ENCODE measurements at regions not wholly inside any gene's neighbourhood (a gene's known extent, or its start where the extent isn't known, plus 50 kb on each side); places are given as distances from the start of the nearest gene placed in this dataset.

DNA sequence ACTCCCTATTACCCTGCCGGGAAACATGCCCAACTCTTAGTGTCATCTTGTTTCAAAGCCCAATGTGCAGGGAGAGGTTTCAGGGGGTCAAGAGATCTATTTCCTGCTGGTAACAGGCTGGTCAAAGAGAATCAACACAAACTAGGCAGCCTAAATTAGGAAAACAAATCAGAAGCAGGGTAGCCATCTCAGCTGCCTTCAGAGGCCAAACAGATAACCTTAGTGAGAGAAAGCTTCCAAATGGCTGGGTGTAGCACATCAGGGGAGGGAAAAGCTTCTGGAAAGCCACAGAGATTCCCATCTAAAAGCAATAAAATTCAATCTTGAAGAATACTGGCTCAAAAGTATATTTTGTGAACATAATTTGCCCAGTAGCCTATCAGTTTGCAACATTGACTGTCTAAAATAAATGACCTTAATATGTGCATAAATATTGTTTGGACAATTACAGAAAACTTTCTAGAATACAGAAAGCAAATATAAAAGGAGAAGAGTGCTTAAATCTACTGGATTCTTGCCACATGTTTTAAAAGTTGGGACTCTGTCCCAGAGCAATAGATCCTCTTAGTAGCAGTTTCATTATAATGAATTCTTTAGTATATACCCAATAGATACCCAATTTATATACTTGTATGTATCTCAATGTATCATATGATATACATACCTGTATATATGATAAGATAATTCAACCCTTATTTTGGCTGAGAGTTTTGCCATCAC, 371.9 kb upstream of the RARB start:
- DNase-seq: no peak

DNA sequence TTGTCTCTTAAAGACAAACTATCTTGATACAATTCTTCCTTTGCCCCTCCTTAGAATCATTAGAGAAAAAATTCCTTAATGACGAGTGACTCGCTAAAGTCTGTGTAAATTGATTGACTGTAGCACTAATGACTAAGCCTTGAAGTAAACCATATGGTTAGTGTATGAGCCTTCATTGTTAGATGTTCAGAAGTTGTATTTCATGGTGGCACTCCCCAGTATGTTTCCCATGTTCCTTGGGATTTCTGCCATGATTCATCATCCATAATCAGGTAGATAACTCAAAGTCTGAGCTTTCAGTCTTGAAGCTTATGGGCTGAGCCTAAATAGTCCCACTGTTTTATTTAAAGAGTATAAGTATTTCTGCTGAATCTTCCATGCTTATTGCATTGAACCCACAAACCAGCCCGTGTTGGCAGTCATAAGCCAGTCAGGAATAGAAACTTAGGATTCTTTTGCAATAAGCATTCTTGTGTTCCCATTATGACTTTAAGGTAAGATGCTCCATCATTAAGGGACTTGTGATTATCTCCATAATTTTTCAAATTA, 371.2 kb upstream of the RARB start:
- DNase-seq: no peak

DNA sequence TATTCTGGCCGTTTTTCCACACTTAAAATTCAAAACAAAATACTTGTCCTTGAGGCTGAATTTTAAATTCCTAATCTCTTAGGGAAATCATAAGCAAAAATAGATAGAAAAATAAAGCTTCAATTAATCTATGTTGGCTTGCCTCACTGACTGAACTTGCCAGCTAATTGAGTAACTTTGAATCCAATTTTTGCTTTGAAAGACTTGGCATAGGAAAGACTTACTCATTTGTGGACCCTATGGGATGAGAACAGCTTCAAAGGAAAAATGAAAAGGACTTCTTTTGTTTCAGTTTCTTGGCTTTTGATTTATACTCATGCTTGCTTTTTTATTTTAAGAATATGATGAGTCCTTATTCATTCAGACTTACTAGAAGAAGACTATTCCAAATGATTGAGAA, 370.7 kb upstream of the RARB start:
- no peak for DNase-seq

DNA sequence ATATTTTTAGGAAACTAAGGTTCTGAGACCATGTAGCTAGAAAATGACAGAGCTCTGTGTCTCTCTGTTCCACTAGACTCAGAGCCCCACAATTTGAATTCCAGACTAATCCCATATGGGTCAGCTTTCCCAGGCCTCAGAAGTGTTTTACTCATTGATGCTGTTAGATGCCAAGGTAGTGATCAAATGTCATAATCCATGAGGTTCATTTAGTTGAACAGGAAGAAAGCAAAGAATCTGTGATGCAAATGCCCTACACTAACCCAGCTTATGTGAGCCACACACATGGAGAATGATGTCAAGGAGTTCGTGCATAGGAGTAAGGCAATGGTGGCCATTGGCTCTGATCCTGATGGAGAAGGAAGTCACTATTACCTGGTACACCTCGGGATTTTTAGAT, 363.4 kb upstream of the RARB start:
- no peak for DNase-seq

DNA sequence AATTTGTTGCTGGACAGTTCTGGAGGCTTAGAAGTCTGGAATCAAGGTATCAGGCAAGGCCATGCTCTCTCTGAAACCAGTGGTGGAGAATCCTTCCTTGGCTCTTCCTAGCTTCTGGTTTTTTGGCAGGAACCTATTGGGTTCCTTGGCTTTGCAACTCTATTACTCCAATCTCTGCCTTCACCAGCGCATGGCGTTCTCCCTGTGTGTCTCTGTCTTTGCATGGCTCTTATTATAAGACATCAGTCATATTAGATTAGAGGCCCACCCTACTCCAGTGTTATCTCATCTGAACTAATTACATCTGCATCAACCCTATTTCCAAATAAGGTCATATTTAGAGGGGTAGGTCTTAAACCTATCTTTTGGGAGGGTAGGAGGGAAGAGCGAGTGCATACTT, 358.1 kb upstream of the RARB start:
- DNase-seq: no peak

DNA sequence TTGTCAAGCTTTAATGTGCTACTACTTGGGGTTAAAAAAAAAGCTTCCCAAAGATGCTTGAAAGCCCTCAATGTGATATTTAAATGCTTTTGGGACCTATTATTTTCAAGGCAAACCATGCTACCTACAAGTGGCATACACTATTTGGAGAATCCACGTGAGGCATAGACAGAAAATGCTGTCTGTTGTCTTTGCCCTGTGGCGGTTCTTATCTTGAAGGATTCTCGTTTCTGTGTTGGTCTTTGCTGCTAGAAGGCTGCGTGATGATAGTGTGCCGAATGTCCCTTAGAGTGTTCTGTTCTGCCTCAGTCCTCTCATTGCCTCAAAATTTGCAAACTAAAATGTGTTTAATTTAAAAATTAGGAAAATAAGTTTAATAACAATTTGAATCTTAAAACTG, 356.2 kb upstream of the RARB start:
- no peak for DNase-seq

DNA sequence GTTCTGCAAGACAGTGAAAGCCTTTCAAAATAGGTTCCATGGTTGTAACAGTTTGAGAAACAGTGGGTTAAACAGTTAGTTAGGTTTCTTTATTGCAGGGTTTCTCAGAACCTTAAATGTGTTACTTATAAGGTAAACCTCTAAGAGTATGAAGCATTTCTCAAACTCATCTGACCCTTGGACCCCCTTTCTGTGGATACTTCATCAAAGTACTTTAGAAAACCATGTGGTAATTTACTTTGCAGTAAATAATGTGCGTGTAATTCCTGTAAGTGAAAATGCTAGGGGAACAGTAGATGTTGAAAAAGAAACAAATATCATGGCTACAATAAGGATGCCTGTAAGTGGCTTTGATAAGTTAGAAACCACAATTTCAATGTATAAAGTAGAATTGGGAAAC, 354.6 kb upstream of the RARB start:
- DNase-seq: no peak

DNA sequence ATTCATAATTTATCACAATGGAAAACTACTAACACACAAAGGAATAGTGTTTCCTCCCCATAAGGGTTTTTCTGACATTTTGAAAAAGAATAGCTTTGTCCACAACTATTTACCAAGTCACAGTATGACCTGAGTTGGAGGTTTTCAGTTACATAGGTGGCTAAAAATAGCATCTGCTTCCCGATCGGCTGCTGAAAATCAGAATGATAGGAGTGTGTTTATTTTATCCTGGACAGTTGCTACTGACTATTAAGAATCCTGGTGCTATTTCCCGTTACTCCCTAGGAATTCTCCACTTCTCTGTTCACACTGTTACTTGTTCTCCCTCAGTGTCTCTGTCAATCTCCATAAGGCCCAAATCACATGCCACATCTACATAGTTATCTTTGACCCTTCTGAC, 353.9 kb upstream of the RARB start:
- DNase-seq: no peak

DNA sequence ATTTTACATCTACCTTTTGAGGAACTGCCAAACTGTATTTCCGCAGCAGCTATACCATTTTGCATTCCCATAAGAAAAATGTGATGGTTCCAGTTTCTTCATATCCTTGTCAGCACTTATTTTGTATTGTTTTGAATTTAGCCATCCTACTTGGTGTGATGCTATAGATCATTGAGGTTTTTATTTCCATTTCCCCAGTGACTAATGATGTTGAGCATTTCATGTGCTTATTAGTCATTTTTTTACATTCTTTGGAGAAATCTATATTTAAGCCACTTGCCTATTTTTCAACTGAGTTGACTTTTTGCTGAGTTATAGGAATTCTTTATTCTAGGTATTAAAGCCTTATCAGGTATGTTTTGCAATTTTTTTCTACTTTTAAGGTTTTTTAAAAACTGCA, 347.6 kb upstream of the RARB start:
- no peak for DNase-seq

DNA sequence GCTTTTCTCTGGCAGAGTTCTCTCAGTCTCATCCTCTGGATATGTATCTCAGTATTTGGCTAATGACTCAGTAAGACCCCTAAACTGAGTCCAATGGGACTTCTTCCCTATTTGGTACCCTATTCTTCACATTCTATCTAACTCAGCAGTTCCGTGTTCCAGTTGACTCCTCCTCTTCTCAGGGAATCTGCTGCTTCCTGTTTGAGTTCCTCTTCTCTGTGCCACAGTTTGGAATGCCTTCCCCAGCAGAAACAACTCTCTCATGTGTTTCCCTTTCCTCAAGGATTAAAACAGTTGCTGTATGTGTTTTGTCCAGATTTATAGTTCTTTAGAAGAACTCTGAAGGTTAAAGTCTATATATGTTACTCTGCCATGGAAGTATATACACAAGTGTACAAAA, 344.0 kb upstream of the RARB start:
- no peak for DNase-seq

DNA sequence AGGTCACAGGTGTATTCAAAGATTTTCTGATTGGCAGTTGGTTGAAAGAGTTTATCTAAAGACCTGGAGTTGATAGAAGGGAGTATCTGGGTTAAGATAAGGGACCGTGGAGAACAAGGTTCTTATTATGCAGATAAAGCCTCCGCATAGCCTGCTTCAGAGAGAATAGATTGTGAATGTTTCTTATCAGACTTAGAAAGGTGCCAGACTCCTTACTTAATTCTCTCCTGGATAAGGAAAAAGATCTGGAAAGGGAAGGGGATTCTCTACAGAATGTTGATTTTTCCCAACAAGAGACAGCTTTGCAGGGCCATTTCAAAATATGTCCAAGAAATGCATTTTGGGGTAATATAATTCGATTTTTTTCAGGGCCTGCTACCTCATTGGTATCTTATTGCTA, 341.3 kb upstream of the RARB start:
- DNase-seq: no peak

DNA sequence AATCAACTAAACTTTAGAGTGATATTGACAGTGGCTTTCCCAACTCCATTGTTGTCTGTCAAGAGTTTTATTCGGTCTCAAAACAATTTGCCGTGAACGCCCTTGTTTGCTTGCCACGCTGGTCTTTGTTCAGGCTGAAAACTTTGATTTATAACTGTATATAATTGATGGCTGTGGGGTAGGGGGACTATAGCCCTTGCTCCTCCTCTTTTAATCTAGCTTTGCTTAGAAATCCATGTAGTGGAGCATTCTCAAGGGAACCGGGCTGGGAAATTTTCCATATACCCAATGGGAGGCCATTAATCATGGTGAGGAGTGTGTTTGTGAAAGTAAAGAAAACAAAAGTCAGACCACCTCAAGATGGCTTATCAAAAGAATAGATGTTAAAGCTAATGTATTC, 339.8 kb upstream of the RARB start:
- no peak for DNase-seq

DNA sequence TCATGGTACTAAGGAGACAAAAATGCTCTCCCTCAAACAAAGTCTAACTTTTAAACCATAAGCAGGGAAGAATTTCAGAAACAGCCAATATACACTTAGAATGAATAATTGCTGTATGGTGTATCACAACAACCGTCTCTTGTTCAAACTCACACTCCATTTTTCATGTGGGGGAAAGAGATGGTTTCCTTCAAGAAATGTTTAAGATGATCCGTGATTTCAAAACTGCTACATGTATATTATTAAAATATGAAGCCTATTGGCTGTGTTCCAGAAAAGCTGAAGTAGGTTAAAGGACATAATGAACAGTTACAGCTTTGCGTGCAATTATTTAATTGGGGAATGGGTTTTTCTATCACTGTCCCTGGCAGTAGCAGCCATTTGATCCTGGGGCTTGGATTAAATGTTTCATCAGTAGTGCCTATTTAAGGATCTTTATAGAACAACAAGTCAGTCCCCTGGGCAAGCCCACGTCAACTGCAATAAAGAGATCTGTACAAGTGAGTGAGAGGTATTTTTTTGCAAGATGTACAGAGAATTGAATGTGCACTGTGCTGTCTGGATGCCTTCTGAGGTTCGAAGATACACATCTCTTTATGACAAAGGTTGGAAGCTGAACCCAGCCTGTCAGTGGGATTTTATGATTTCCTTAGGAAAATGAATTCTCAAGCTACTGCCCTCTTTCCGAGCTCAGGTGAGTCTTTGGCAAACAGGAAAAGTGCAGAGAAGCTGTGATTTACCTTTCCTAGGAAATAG, 337.2 kb upstream of the RARB start:
- no peak for DNase-seq

DNA sequence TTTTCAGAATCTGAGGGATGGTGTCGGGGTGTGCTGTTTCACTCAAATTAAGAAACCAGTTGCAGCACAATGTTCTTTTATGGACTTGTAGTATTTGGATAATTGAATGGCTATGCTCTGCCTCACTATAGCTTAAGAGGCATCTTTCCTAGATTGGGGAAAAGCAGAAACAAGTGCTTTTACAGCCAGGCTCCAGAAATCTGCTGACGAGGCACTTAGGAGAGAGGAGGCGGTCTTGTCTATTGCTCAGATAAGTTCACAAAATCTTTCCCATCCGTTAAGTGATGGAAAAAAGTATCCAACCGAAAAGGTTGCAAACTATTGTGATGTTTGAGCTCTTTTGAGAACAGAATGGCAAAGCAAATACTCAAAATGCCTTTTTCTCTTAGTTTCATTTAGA, 336.1 kb upstream of the RARB start:
- DNase-seq: no peak

DNA sequence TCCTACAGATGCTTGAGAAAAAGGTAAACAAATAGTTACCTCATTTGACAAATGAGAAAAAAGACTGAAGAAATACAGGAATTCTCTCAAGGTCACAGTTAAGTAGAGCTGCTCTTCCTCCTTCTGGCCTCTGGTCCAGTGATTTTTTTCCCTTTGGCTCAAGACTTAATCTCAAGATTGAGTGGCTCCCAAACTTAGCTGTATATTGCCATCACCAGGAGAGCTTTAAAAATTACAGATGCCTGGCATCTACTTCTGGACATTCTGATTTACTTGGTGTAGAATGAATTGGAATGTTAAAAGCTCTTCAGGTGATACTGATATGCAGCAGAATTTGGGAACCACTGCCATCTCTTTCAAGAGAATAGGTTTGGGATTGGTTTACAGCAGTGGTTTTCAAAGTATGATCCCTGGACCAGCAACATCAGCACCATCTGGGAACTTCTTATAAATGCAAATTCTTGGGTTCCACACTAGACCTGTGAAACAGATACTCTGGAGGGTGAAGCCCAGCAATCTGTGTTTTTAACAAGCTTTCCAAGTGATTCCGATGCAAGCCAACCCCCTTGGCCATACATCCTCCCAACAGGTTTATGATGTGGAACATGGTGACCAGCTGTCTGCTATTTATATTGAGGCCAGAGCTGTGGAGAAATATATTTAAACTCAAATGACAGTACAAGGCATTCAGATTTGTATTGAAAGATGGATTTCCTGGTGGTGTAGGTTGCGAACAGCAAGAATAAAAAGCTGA, 333.0 kb upstream of the RARB start:
- DNase-seq: no peak

DNA sequence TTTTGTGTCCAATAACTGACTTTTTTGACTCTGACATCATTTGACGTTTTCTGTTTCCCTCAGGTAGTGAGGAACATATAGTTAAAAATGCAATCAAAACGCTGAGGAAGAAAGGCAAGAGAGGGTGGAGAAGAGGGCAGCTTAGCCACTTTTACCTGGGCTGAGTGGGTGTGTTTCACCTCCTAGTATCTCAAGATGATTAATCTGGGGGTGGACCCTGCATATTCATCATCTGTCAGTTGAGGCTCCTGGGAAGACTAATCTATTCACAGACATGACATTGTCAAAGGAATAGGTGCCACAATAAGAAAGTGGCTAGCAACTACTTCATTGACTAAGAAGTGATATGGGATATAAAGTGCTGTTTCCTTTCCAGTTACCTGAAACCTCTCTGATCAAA, 331.5 kb upstream of the RARB start:
- no peak for DNase-seq

DNA sequence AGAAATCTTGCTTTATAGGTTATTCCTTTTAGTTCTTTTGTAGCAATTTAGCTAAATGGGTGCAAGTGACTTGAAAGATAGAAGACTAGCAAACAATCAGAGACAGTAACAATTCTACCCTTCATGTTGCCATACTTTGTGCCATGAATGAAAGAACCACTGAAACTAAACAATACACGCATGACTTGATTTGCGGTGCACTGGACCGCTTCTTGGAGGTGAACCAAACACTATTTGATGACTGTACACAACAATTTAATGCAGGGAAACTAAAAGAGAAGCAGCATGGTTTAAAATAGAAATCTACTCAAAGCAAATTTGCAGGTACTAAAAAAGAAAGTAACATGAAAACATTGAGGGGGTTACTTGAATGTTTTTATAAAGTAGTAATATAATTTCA, 331.0 kb upstream of the RARB start:
- DNase-seq: no peak

DNA sequence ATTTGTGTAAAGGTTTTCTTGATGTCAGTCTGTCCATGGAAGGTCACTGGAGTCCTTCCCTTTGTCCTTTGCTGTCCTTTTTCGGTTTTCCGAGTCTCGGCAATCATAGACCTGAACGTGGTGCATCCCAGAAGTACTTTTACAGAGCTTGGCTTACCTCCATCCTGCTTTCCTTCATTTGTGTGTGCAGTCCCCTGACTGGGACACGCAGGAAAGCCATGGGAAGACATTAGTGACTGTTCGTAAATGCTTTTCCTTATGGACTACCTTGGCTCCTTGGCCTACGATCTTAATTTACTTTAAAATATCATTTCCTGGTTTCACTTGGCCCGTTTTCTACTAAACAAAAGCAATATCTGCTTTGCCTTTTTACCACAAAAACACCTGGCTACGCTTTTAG, 328.4 kb upstream of the RARB start:
- no peak for DNase-seq

DNA sequence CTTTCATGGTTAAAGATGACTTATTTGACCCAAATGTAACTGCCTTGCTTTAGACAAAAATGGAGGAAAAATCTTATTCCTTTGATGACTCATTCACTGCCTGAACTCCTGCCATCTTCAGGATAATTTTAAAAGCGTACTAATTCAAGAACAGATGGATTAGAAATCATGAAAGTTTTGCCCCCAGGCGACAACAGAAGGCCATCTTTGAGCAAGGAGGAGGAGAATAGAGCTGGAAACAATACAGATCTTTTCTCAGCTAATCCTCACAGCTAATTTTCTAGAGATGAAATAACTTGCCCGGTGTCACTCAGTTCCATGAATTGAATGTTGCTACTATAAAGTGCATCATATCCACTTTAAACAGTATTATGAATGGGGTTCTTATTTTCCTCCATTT, 324.7 kb upstream of the RARB start:
- DNase-seq: no peak

DNA sequence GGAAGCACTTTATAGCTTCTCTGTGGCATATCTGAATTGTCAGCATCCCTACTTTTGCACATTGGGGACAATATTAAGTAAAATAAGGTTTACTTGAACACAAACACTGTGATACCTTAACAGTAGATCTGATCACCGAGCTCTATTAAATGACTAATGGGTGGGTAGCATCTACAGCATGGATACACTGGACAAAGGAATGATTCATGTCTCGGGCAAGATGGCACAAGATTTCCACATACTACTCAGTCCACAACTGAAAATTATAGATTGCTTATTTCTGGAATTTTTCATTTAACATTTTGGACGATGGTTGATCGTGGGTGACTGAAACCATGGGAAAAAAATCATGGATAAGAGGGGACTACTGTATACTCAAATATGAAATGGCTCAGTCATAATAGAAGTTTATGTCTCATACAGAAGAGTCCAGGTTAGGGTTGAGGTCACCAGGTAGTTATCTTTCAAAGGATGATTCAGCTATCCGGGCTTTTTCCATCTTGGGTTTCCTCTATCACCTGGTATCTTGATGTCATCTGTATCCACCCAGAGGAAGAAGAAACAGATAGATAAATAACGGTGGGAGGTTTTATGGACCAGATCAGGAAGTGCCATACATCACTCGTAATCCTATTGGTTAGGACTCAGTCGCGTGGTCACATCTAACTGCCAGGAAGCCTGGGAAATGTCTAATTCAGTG, 320.0 kb upstream of the RARB start:
- DNase-seq: no peak

DNA sequence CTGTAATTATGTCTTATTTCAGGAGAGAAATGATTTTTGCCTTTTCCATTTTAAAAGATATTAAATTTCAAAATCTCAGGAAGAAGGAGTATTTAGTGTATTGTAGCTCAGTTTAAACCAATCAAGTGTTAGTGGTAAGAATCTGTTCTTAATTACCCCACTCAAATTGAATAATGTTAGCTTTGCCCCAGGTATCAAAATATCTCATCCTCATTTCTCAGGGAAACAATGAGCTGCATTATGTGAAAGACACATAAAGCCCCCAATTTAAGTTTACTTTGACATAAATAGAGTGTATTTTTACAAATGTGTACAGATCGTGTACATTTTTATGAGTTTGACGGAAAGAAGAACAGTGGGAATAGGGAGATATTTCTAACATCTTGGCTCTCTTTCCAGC, 317.4 kb upstream of the RARB start:
- DNase-seq: no peak

DNA sequence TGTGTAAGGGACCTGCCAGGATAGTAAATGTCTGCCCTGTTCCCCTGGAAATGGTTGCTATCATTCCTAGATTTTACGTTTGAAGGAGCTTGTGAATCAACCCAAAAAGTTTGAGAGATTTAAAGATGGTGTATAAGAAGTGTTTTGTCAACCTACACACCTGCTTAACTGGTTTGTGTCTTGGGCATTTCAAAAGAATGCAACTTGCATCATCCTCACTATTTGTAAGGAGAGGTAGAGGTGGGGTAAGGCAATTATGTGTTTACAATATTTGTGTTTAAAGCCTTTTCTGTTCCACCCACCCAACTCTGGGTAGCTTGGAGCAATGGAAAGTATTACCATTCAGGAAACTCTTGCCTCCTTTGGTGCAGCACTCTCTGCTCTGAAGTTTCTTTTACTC, 314.2 kb upstream of the RARB start:
- DNase-seq: no peak

DNA sequence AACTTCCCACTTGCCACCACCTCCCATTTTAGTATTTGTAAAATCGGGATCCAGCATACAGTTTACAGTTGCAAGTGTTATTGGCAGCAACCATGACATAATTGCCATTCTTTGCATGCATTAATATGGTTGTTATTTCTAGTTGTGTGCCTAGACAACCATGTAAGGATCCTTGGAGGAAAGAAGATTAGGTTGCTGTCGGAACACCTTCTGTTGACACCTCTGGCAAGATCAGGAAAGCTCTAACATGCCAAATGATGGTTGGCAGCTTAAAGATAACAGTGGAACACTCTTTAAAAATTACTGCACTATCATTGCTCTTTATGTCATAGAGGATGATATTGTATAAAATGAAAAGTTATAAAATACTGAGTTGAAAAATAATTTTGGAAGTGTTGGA, 313.5 kb upstream of the RARB start:
- no peak for DNase-seq

All from CD4-positive, alpha-beta T cell treated with Interferon gamma for 1 hour (primary cell).